ENCODE measurements at regions not wholly inside any gene's neighbourhood (a gene's known extent, or its start where the extent isn't known, plus 50 kb on each side); places are given as distances from the start of the nearest gene placed in this dataset.

DNA sequence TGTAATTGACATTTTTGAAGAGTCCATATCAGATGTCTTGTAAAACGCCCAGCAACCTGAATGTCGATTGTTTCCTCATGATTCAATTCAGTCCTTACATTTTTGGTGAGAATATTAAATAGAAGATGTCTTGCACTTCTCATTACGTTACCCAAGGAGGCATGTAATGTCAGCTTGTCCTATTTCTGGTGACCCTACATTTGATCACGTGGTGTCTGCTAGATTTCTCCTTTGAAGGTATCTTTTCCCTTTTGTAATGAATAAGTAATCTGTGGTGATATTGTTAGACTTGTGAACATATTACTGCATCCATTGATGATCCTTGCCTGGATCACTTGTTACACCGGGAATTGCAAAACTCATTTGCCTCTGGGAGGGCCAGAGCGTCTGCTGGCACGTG is 87.6 kb upstream of the DISP3 start (continued):
- TF ChIP-seq ZNF462 (CRISPR knock-in tag; IDR thresholded peaks at IDR 0.05) (no peak), CTCF (conservative IDR thresholded peaks at IDR 0.05; ENCODE audit: low read depth in 2 of 2) (no peak), NANOG (IDR thresholded peaks at IDR 0.05; ENCODE audit: borderline replicate concordance) (no peak), EZH2phosphoT487 (IDR thresholded peaks at IDR 0.05; ENCODE audit: unreplicated experiment) (no peak), REST (IDR thresholded peaks at IDR 0.05; ENCODE audit: unreplicated experiment) (no peak), ZNF114 (CRISPR knock-in tag; IDR thresholded peaks at IDR 0.05) (no peak), JUNB (IDR thresholded peaks at IDR 0.05; ENCODE audit: unreplicated experiment) (no peak), EZH2 (IDR thresholded peaks at IDR 0.05; ENCODE audit: low read depth, unreplicated experiment) (no peak), CREB1 (CRISPR knock-in tag; IDR thresholded peaks at IDR 0.05; ENCODE audit: low read depth) (no peak), STAT1 (IDR thresholded peaks at IDR 0.05; ENCODE audit: unreplicated experiment) (no peak)

Data from GM23338 (cell line).